Muscle of arm (tissue), 1 donor: ENCODE measurements at regions not wholly inside any gene's neighbourhood (a gene's known extent, or its start where the extent isn't known, plus 50 kb on each side); places are given as distances from the start of the nearest gene placed in this dataset.
"Not testable (repeated sequence)": the region's sequence is repeated elsewhere in the genome, so short reads cannot be mapped to it uniquely, and the experiment has no call there.

ENCODE experiments used
- DNase-seq: peaks from one replicate; pipeline ENCODE4 v3.0.0-alpha.2; 2013

- no peak for DNase-seq
Observed at GRCh38 chr13:110010404-110011138, 224.2 kb upstream of the IRS2 start.

- no peak for DNase-seq
Observed at GRCh38 chr13:110008816-110009215, 222.4 kb upstream of the IRS2 start.

- DNase-seq = no peak
Observed at GRCh38 chr13:110006304-110006703, 219.9 kb upstream of the IRS2 start.

GRCh38 chr13:110005563-110005962 is 219.2 kb upstream of the IRS2 start:
- DNase-seq = no peak

GRCh38 chr13:110004814-110005213 is 218.4 kb upstream of the IRS2 start:
- DNase-seq = no peak

- DNase-seq = no peak
Observed at GRCh38 chr13:110001670-110002275, 215.4 kb upstream of the IRS2 start.

- DNase-seq = no peak
Observed at GRCh38 chr13:110000534-110001345, 214.4 kb upstream of the IRS2 start.

GRCh38 chr13:109999659-110000533 is 213.5 kb upstream of the IRS2 start:
- DNase-seq = no peak

- peak; percentile 13 for DNase-seq
Observed at GRCh38 chr13:109998684-109999533, 212.5 kb upstream of the IRS2 start.

GRCh38 chr13:109998037-109998436 is 211.7 kb upstream of the IRS2 start:
- no peak for DNase-seq

- not testable (repeated sequence) for DNase-seq
Observed at GRCh38 chr13:109997056-109997595, 210.7 kb upstream of the IRS2 start.

GRCh38 chr13:109996404-109996960 is 210.1 kb upstream of the IRS2 start:
- DNase-seq = no peak

GRCh38 chr13:109995578-109995977 is 209.2 kb upstream of the IRS2 start:
- no peak for DNase-seq

GRCh38 chr13:109990296-109990695 is 203.9 kb upstream of the IRS2 start:
- DNase-seq = no peak

GRCh38 chr13:109989686-109990085 is 203.3 kb upstream of the IRS2 start:
- no peak for DNase-seq

GRCh38 chr13:109989155-109989554 is 202.8 kb upstream of the IRS2 start:
- no peak for DNase-seq

- DNase-seq = no peak
Observed at GRCh38 chr13:109986851-109987250, 200.5 kb upstream of the IRS2 start.

- no peak for DNase-seq
Observed at GRCh38 chr13:109985871-109986450, 199.6 kb upstream of the IRS2 start.

GRCh38 chr13:109983447-109983846 is 197.1 kb upstream of the IRS2 start:
- no peak for DNase-seq

- DNase-seq = no peak
Observed at GRCh38 chr13:109981000-109981399, 194.6 kb upstream of the IRS2 start.
